ENCODE measurements at regions not wholly inside any gene's neighbourhood (a gene's known extent, or its start where the extent isn't known, plus 50 kb on each side); places are given as distances from the start of the nearest gene placed in this dataset.

DNA sequence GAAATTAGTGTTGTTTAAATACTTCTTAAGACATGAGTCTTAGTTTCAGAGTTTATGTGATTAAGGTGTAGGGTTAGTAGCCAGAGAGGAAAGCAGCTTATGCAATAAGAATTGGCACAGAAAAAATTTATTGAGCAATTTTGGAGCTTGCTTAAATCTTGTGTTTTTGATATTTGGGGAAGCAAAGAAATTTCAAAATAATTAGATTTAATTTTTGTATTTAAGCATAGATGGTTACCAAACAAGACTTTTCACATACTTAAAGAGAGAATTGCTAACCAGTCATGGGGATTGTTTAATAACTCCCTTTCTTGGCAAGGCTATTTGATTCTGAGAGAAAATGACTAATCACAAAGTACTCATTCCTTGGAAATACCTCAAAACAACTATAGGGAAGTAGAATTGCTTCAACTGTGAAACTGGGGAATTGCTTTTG, 202.0 kb upstream of the GRID2 start:
- TF ChIP-seq, protein P1, sequence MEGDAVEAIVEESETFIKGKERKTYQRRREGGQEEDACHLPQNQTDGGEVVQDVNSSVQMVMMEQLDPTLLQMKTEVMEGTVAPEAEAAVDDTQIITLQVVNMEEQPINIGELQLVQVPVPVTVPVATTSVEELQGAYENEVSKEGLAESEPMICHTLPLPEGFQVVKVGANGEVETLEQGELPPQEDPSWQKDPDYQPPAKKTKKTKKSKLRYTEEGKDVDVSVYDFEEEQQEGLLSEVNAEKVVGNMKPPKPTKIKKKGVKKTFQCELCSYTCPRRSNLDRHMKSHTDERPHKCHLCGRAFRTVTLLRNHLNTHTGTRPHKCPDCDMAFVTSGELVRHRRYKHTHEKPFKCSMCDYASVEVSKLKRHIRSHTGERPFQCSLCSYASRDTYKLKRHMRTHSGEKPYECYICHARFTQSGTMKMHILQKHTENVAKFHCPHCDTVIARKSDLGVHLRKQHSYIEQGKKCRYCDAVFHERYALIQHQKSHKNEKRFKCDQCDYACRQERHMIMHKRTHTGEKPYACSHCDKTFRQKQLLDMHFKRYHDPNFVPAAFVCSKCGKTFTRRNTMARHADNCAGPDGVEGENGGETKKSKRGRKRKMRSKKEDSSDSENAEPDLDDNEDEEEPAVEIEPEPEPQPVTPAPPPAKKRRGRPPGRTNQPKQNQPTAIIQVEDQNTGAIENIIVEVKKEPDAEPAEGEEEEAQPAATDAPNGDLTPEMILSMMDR (IDR thresholded peaks at IDR 0.05; ENCODE audit: low read depth, low read length, missing input control): no peak
- no peak for TF ChIP-seq RAD21 (IDR thresholded peaks at IDR 0.05)
- TF ChIP-seq, protein P2, sequence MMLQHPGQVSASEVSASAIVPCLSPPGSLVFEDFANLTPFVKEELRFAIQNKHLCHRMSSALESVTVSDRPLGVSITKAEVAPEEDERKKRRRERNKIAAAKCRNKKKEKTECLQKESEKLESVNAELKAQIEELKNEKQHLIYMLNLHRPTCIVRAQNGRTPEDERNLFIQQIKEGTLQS (IDR thresholded peaks at IDR 0.05): no peak
- TF ChIP-seq GABPA (IDR thresholded peaks at IDR 0.05 in 1 of 2, conservative IDR thresholded peaks at IDR 0.05 in 1 of 2): no peak
- no peak for TF ChIP-seq TAF1 (conservative IDR thresholded peaks at IDR 0.05)
- TF ChIP-seq HNF4A (conservative IDR thresholded peaks at IDR 0.05): no peak
- TF ChIP-seq, protein P3, sequence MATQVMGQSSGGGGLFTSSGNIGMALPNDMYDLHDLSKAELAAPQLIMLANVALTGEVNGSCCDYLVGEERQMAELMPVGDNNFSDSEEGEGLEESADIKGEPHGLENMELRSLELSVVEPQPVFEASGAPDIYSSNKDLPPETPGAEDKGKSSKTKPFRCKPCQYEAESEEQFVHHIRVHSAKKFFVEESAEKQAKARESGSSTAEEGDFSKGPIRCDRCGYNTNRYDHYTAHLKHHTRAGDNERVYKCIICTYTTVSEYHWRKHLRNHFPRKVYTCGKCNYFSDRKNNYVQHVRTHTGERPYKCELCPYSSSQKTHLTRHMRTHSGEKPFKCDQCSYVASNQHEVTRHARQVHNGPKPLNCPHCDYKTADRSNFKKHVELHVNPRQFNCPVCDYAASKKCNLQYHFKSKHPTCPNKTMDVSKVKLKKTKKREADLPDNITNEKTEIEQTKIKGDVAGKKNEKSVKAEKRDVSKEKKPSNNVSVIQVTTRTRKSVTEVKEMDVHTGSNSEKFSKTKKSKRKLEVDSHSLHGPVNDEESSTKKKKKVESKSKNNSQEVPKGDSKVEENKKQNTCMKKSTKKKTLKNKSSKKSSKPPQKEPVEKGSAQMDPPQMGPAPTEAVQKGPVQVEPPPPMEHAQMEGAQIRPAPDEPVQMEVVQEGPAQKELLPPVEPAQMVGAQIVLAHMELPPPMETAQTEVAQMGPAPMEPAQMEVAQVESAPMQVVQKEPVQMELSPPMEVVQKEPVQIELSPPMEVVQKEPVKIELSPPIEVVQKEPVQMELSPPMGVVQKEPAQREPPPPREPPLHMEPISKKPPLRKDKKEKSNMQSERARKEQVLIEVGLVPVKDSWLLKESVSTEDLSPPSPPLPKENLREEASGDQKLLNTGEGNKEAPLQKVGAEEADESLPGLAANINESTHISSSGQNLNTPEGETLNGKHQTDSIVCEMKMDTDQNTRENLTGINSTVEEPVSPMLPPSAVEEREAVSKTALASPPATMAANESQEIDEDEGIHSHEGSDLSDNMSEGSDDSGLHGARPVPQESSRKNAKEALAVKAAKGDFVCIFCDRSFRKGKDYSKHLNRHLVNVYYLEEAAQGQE (IDR thresholded peaks at IDR 0.05): no peak
- TF ChIP-seq, protein P4, sequence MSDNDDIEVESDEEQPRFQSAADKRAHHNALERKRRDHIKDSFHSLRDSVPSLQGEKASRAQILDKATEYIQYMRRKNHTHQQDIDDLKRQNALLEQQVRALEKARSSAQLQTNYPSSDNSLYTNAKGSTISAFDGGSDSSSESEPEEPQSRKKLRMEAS (IDR thresholded peaks at IDR 0.05): no peak
- no peak for TF ChIP-seq YY1 (IDR thresholded peaks at IDR 0.05)
- no peak for TF ChIP-seq SP1 (IDR thresholded peaks at IDR 0.05)
- TF ChIP-seq RXRA (IDR thresholded peaks at IDR 0.05): no peak
- TF ChIP-seq JUND (IDR thresholded peaks at IDR 0.05): no peak
- no peak for TF ChIP-seq FOXA1 (IDR thresholded peaks at IDR 0.05)
- no peak for TF ChIP-seq EGR1 (IDR thresholded peaks at IDR 0.05; ENCODE audit: low read depth in 2 of 2)
